GM06990 (cell line): ENCODE measurements at regions not wholly inside any gene's neighbourhood (a gene's known extent, or its start where the extent isn't known, plus 50 kb on each side); places are given as distances from the start of the nearest gene placed in this dataset.

ENCODE experiments used
- DNase-seq: peaks from one replicate; pipeline ENCODE4 v3.0.0-alpha.2; 2011; ENCODE audit not compliant: insufficient read length; ENCODE audit errors: extremely low read depth
- H3K27me3 ChIP-seq: replicated peaks from 2 replicates; pipeline ENCODE4 v1.6.0; 2011; ENCODE audit warnings: low read length; ENCODE audit not compliant: control insufficient read depth, insufficient read depth
- H3K36me3 ChIP-seq: 2 replicates; pipeline ENCODE4 v1.5.1; 2011; ENCODE audit warnings: low read length; ENCODE audit not compliant: control insufficient read depth, insufficient read depth
- H3K4me3 ChIP-seq: replicated peaks from 2 replicates; pipeline ENCODE4 v1.5.1; 2011; ENCODE audit warnings: low read depth, mild to moderate bottlenecking, control low read depth, low read length
- TF ChIP-seq, protein P1 (sequence below): IDR thresholded peaks from 2 replicates; pipeline ENCODE4 v1.5.1; 2011; ENCODE audit warnings: low read length, control low read depth, mild to moderate bottlenecking, inconsistent platforms; ENCODE audit not compliant: insufficient read depth, poor library complexity, severe bottlenecking

DNA sequence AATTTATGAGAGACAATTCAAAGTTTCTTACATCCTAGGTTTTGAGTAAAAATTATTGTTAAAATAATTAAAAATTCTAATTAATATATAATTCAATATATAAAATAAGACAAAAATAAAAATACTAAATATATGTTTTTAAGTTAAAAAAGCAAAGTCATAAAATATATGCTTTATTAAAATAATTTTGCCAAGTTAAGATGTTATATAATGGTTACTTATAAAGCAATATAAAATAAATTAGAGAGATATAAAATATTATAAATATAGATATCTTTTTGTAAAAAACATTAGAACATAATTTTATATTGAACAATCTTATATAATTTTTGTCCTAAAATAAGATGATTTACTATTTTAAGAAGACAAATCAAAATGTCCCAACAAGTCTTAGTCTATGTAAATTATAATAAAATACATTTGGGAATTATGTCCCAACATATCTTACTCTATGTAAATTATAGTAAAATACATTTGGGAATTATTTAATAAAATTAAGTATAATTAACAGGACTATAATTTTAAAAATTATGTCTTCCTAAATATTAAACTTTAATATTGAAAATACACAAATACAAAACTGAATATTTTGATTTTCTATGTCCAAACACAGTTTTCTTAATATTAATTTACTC is 67.7 kb upstream of the TOP3B start:
- Histone ChIP-seq H3K36me3 (no peaks in the 10 kb centered on the region), H3K4me3 (no peak overlapping the region), H3K27me3 (no peaks in the 10 kb centered on the region)
- DNase-seq = no peak
- TF ChIP-seq, protein P1, sequence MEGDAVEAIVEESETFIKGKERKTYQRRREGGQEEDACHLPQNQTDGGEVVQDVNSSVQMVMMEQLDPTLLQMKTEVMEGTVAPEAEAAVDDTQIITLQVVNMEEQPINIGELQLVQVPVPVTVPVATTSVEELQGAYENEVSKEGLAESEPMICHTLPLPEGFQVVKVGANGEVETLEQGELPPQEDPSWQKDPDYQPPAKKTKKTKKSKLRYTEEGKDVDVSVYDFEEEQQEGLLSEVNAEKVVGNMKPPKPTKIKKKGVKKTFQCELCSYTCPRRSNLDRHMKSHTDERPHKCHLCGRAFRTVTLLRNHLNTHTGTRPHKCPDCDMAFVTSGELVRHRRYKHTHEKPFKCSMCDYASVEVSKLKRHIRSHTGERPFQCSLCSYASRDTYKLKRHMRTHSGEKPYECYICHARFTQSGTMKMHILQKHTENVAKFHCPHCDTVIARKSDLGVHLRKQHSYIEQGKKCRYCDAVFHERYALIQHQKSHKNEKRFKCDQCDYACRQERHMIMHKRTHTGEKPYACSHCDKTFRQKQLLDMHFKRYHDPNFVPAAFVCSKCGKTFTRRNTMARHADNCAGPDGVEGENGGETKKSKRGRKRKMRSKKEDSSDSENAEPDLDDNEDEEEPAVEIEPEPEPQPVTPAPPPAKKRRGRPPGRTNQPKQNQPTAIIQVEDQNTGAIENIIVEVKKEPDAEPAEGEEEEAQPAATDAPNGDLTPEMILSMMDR = no peak

DNA sequence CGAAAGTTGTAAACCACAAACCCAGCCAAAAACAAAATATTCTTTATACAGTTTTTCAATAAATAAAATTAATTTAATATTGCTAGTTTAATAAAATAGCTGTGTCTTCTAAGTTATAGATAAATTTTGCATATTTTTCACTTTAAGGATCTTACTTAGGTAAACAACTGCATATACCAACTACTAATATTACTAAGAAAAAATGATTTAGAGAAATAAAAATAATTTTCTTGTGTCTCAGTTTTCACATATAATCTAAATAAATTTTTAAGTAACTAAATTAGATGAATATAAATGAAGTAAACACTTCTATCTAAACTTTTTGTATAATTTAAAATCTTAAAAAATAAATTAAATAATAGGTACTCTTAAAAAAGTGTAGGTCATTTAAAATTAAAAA is 67.1 kb upstream of the TOP3B start:
- H3K27me3 ChIP-seq = no peaks in the 10 kb centered on the region

DNA sequence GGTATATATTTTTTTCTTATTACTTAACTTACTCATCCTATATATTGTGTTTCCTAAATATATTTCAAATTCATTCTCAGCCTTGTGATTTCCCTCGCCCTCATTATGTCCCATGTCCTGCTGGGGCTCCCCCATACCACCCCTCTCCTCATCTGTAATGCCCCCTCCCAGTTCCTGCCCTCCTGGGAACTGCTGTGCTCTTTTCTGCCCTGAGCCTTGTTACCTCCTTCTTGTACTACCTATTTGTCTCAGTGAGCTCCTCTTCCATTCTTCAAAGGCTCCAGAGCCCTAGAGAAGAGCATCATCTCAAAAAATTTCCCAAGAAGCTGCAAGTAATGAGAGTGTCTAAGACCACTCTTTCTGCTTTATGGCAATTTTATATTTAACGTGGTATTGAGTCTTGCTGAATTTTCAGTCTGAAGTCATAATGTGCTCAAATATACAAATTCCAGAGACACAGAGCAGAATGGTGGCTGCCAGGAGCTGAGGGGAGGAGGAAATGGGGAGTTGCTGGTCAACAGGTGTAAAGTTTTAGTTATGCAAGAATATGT is 66.5 kb upstream of the TOP3B start:
- H3K27me3 ChIP-seq = no peaks in the 10 kb centered on the region
- TF ChIP-seq, protein P1 = no peak
- H3K36me3 ChIP-seq = no peaks in the 10 kb centered on the region
- no peak for DNase-seq
- H3K4me3 ChIP-seq = no peak overlapping the region

More for the DNA sequence above, 67.1 kb upstream of the TOP3B start:
- TF ChIP-seq, protein P1 = no peak
- Histone ChIP-seq H3K36me3 (no peaks in the 10 kb centered on the region), H3K4me3 (no peak overlapping the region)
- no peak for DNase-seq

DNA sequence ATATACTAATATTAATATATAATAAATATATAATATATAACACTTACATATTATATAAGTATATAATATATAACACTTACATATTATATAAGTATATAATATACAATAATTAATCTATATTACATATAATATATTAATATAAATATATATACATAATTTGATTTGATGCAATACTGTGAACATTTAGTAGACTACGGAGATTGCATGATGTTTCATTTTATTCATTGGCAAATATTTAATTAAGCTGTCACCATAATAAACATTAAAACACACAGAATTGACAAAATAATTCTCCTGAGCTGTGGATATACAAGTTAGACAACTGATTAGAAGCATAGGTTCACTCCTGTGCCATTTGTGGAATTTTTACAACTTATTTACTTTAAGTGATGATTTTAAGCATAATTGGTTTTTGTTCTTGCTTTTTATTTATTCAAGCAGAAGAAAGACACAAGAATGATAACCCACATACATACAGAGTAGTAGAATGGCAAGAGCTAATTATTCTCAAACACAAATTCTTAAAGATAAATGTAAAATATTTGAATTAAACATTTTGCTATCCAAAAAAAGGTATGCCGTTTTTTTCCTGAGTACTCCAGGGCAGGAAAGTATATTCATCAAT is 65.8 kb upstream of the TOP3B start:
- no peaks in the 10 kb centered on the region for H3K36me3 ChIP-seq
- DNase-seq = no peak
- H3K4me3 ChIP-seq = no peak overlapping the region
- TF ChIP-seq, protein P1 = no peak
- no peaks in the 10 kb centered on the region for H3K27me3 ChIP-seq

DNA sequence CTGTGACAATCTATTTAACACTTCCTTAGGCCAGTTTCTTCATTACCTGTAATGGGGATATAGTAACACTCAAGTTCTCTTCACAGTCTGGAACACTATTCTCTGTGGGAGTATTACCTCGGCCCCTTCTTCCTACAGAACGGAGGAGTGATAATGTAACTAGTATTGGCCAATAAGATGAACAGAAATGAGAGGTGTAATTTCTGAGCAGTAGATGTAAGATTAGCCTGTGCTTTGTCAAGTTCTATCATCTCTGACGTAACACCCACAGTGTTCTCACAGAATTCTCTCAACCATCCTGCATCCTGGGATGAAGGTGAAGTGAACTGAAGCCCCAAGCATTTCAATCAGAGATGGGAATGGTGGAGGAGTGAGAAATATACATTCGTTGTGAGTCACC is 65.2 kb upstream of the TOP3B start:
- no peaks in the 10 kb centered on the region for H3K27me3 ChIP-seq
- H3K4me3 ChIP-seq = no peak overlapping the region
- H3K36me3 ChIP-seq = no peaks in the 10 kb centered on the region
- no peak for DNase-seq
- TF ChIP-seq, protein P1 = no peak

DNA sequence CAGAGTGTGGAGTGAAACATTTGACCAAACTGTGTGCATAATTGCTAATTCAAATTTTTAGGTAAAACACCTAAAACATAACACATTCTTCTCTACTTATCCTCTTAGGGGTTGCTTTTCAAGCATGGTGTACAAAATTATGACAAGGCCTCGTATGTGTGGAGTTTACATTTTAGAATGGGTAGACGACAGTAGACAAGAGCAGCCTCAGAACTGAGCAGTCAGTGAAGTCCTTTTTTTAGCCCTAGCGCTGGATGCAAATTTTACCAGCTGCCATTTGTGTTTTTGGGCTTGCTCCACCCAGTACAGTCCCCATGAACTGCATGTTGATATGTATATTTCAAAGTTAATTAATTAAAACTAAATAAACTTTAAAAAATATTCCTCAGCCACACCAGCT is 64.7 kb upstream of the TOP3B start:
- DNase-seq = no peak
- no peak overlapping the region for H3K4me3 ChIP-seq
- TF ChIP-seq, protein P1 = no peak
- H3K36me3 ChIP-seq = no peaks in the 10 kb centered on the region
- H3K27me3 ChIP-seq = no peaks in the 10 kb centered on the region
